HL-60/S4 treated with retinoic acid at 250 ng/mL for 4 days and 3 days (cell line): ENCODE measurements at regions not wholly inside any gene's neighbourhood (a gene's known extent, or its start where the extent isn't known, plus 50 kb on each side); places are given as distances from the start of the nearest gene placed in this dataset.

ENCODE experiments used
- in situ Hi-C: fragments of 300-500 bp; cut with MboI; formaldehyde crosslinking; loops from 2 replicates; pipeline ENCODE4 v1.7.0; 2022; ENCODE audit warnings: low sequenced_read_pairs

- in situ Hi-C loops, result no loop called here
These were observed 565.8 kb downstream of the BUD13 start for GRCh38 chr11:116207019-116207418.

- in situ Hi-C loops, result no loop called here
These were observed 569.9 kb downstream of the BUD13 start for GRCh38 chr11:116202922-116203321.

- in situ Hi-C loops, result no loop called here
These were observed 572.2 kb downstream of the BUD13 start for GRCh38 chr11:116200564-116200963.

GRCh38 chr11:116199182-116199581, 573.6 kb downstream of the BUD13 start:
- in situ Hi-C loops, result no loop called here

GRCh38 chr11:116194156-116194904, 578.5 kb downstream of the BUD13 start:
- in situ Hi-C loops, result no loop called here

- in situ Hi-C loops, result no loop called here
These were observed 579.3 kb downstream of the BUD13 start for GRCh38 chr11:116193321-116194131.

GRCh38 chr11:116192509-116193210, 580.1 kb downstream of the BUD13 start:
- in situ Hi-C loops, result no loop called here

GRCh38 chr11:116190861-116191260, 581.9 kb downstream of the BUD13 start:
- in situ Hi-C loops, result no loop called here

- in situ Hi-C loops, result no loop called here
These were observed 583.2 kb downstream of the BUD13 start for GRCh38 chr11:116189408-116190170.

GRCh38 chr11:116188350-116188749, 584.4 kb downstream of the BUD13 start:
- in situ Hi-C loops, result no loop called here

GRCh38 chr11:116187026-116187425, 585.8 kb downstream of the BUD13 start:
- in situ Hi-C loops, result no loop called here

- in situ Hi-C loops, result no loop called here
These were observed 587.2 kb downstream of the BUD13 start for GRCh38 chr11:116185551-116185950.

GRCh38 chr11:116184763-116185162, 588.0 kb downstream of the BUD13 start:
- in situ Hi-C loops, result no loop called here

- in situ Hi-C loops, result no loop called here
These were observed 590.3 kb downstream of the BUD13 start for GRCh38 chr11:116182356-116182966.

GRCh38 chr11:116180806-116181600, 591.8 kb downstream of the BUD13 start:
- in situ Hi-C loops, result no loop called here

GRCh38 chr11:116179401-116179800, 593.4 kb downstream of the BUD13 start:
- in situ Hi-C loops, result no loop called here

- in situ Hi-C loops, result no loop called here
These were observed 595.1 kb downstream of the BUD13 start for GRCh38 chr11:116177521-116178210.

- in situ Hi-C loops, result no loop called here
These were observed 596.2 kb downstream of the BUD13 start for GRCh38 chr11:116176484-116177005.

- in situ Hi-C loops, result no loop called here
These were observed 597.1 kb downstream of the BUD13 start for GRCh38 chr11:116175707-116176106.
